ENCODE measurements at regions not wholly inside any gene's neighbourhood (a gene's known extent, or its start where the extent isn't known, plus 50 kb on each side); places are given as distances from the start of the nearest gene placed in this dataset.

DNA sequence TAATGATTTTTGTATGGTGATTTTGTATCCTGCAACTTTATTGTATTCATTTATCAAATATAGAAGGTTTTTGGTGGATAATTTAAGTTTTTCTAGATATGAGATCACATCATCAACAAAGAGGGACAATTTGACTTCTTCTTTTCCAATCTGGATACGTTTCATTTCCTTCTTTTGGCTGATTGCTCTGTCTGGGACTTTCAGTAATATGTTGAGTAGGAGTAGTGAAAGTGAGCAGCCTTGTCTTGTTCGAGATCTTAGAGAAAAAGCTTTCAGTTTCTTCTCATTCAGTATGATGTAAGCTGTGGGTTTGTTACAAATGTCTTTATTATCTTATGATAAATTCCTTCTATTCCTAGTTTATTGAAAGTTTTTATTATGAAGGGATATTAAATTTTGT lies 352.0 kb upstream of the DACH1 start:
- no peak overlapping the region for H2AFZ ChIP-seq (ENCODE audit: low read depth, low read length)
- H3K4me2 ChIP-seq (ENCODE audit: low read length): no peak overlapping the region
- H3F3A ChIP-seq (ENCODE audit: insufficient read depth, low read length, poor library complexity, severe bottlenecking): no peaks in the 10 kb centered on the region
- H3K27ac ChIP-seq (ENCODE audit: low read length): no peak overlapping the region
- no peak overlapping the region for H3K9ac ChIP-seq (ENCODE audit: low read length)
- no peaks in the 10 kb centered on the region for H4K20me1 ChIP-seq (ENCODE audit: insufficient read depth)
- TF ChIP-seq TAF1 (IDR thresholded peaks at IDR 0.05; ENCODE audit: low read depth) (no peak), SMC3 (conservative IDR thresholded peaks at IDR 0.05; ENCODE audit: poor library complexity) (no peak), RAD21 (conservative IDR thresholded peaks at IDR 0.05) (no peak), MXI1 (conservative IDR thresholded peaks at IDR 0.05; ENCODE audit: poor library complexity, severe bottlenecking) (no peak), POLR2AphosphoS5 (IDR thresholded peaks at IDR 0.05) (no peak), EP300 (conservative IDR thresholded peaks at IDR 0.05; ENCODE audit: poor library complexity, severe bottlenecking) (no peak), EZH2 (IDR thresholded peaks at IDR 0.05; ENCODE audit: borderline replicate concordance, insufficient read depth, low read length, poor library complexity, severe bottlenecking) (no peak)
- TF ChIP-seq, protein P1, sequence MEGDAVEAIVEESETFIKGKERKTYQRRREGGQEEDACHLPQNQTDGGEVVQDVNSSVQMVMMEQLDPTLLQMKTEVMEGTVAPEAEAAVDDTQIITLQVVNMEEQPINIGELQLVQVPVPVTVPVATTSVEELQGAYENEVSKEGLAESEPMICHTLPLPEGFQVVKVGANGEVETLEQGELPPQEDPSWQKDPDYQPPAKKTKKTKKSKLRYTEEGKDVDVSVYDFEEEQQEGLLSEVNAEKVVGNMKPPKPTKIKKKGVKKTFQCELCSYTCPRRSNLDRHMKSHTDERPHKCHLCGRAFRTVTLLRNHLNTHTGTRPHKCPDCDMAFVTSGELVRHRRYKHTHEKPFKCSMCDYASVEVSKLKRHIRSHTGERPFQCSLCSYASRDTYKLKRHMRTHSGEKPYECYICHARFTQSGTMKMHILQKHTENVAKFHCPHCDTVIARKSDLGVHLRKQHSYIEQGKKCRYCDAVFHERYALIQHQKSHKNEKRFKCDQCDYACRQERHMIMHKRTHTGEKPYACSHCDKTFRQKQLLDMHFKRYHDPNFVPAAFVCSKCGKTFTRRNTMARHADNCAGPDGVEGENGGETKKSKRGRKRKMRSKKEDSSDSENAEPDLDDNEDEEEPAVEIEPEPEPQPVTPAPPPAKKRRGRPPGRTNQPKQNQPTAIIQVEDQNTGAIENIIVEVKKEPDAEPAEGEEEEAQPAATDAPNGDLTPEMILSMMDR (IDR thresholded peaks at IDR 0.05; ENCODE audit: poor library complexity, severe bottlenecking): no peak
- TF ChIP-seq, protein P2, sequence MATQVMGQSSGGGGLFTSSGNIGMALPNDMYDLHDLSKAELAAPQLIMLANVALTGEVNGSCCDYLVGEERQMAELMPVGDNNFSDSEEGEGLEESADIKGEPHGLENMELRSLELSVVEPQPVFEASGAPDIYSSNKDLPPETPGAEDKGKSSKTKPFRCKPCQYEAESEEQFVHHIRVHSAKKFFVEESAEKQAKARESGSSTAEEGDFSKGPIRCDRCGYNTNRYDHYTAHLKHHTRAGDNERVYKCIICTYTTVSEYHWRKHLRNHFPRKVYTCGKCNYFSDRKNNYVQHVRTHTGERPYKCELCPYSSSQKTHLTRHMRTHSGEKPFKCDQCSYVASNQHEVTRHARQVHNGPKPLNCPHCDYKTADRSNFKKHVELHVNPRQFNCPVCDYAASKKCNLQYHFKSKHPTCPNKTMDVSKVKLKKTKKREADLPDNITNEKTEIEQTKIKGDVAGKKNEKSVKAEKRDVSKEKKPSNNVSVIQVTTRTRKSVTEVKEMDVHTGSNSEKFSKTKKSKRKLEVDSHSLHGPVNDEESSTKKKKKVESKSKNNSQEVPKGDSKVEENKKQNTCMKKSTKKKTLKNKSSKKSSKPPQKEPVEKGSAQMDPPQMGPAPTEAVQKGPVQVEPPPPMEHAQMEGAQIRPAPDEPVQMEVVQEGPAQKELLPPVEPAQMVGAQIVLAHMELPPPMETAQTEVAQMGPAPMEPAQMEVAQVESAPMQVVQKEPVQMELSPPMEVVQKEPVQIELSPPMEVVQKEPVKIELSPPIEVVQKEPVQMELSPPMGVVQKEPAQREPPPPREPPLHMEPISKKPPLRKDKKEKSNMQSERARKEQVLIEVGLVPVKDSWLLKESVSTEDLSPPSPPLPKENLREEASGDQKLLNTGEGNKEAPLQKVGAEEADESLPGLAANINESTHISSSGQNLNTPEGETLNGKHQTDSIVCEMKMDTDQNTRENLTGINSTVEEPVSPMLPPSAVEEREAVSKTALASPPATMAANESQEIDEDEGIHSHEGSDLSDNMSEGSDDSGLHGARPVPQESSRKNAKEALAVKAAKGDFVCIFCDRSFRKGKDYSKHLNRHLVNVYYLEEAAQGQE (IDR thresholded peaks at IDR 0.05; ENCODE audit: borderline replicate concordance): no peak
- H3K27me3 ChIP-seq (ENCODE audit: insufficient read depth, low read depth, low read length): no peaks in the 10 kb centered on the region
- H3K36me3 ChIP-seq (ENCODE audit: insufficient read depth, low read length): no peaks in the 10 kb centered on the region
- H3K9me2 ChIP-seq (ENCODE audit: insufficient read depth, low read length): no peaks in the 10 kb centered on the region
- no peaks in the 10 kb centered on the region for H3K79me2 ChIP-seq (replicated peaks; ENCODE audit: insufficient read depth, low read length)
- no peak overlapping the region for H3K4me3 ChIP-seq (ENCODE audit: low read length)
- no peaks in the 10 kb centered on the region for H3K9me3 ChIP-seq (ENCODE audit: low read length)

DNA sequence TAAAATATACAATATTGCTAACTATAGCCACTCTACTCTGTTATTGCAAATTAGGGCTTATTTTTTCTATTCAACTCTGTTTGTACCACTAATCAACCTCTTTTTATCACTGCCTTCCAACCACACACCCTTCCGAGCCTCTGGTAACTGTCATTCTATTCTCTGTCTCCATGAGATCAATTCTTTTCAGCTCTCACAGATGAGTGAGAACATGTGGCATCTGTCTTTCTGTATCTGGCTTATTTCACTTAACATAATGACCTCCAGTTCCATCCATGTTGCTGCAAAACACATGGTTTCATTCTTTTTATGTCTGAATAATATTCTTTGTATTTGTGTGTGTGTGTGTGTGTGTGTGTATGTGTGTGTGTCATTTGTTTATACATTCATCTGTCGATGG lies 350.1 kb upstream of the DACH1 start:
- H3K79me2 ChIP-seq (replicated peaks; ENCODE audit: insufficient read depth, low read length): no peaks in the 10 kb centered on the region
- H3K9me2 ChIP-seq (ENCODE audit: insufficient read depth, low read length): no peaks in the 10 kb centered on the region
- no peak overlapping the region for H3K27ac ChIP-seq (ENCODE audit: low read length)
- no peaks in the 10 kb centered on the region for H3K36me3 ChIP-seq (ENCODE audit: insufficient read depth, low read length)
- no peaks in the 10 kb centered on the region for H3K27me3 ChIP-seq (ENCODE audit: insufficient read depth, low read depth, low read length)
- H3F3A ChIP-seq (ENCODE audit: insufficient read depth, low read length, poor library complexity, severe bottlenecking): no peaks in the 10 kb centered on the region
- H3K4me2 ChIP-seq (ENCODE audit: low read length): no peak overlapping the region
- H3K9me3 ChIP-seq (ENCODE audit: low read length): no peaks in the 10 kb centered on the region
- H3K4me3 ChIP-seq (ENCODE audit: low read length): no peak overlapping the region
- no peak overlapping the region for H2AFZ ChIP-seq (ENCODE audit: low read depth, low read length)
- H4K20me1 ChIP-seq (ENCODE audit: insufficient read depth): no peaks in the 10 kb centered on the region
- H3K9ac ChIP-seq (ENCODE audit: low read length): no peak overlapping the region
- TF ChIP-seq EZH2 (IDR thresholded peaks at IDR 0.05; ENCODE audit: borderline replicate concordance, insufficient read depth, low read length, poor library complexity, severe bottlenecking): no peak
- no peak for TF ChIP-seq RAD21 (conservative IDR thresholded peaks at IDR 0.05)
- TF ChIP-seq, protein P1 (IDR thresholded peaks at IDR 0.05; ENCODE audit: poor library complexity, severe bottlenecking): no peak
- no peak for TF ChIP-seq MXI1 (conservative IDR thresholded peaks at IDR 0.05; ENCODE audit: poor library complexity, severe bottlenecking)
- no peak for TF ChIP-seq EP300 (conservative IDR thresholded peaks at IDR 0.05; ENCODE audit: poor library complexity, severe bottlenecking)
- no peak for TF ChIP-seq TAF1 (IDR thresholded peaks at IDR 0.05; ENCODE audit: low read depth)
- TF ChIP-seq POLR2AphosphoS5 (IDR thresholded peaks at IDR 0.05): no peak
- TF ChIP-seq, protein P2 (IDR thresholded peaks at IDR 0.05; ENCODE audit: borderline replicate concordance): no peak
- no peak for TF ChIP-seq SMC3 (conservative IDR thresholded peaks at IDR 0.05; ENCODE audit: poor library complexity)

Data from neural cell (in vitro differentiated cells).